Central memory CD4-positive, alpha-beta T cell (primary cell): ENCODE measurements at regions not wholly inside any gene's neighbourhood (a gene's known extent, or its start where the extent isn't known, plus 50 kb on each side); places are given as distances from the start of the nearest gene placed in this dataset.

Source experiments
- DNase-seq: peaks from one replicate; pipeline ENCODE4 v3.0.0; 2022

DNA sequence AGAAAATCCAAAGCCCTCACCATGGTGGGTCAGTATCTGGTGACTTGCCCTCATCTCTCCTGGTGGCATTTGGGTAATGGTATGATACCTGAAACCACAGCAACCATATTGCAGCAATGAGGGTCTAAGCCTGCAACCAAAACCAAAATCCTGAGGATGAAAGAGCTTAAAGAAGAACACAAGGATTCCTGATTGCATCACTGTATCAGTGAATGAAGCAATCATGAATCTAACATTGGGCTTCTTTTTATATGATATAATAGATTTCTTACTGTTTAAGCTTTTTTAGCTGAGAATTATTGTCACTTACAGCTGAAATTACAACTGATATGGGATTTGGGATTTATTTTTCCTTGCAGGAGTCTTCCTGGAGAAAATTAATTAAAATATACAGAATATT, 269.9 kb downstream of the MEF2C start:
- no peak for DNase-seq

- DNase-seq, result no peak
These were observed 272.4 kb downstream of the MEF2C start for GRCh38 chr5:88610586-88610985.

- DNase-seq, result no peak
These were observed 275.5 kb downstream of the MEF2C start for GRCh38 chr5:88607492-88607891.

- no peak for DNase-seq
These were observed 276.4 kb downstream of the MEF2C start for GRCh38 chr5:88606626-88607025.

DNA sequence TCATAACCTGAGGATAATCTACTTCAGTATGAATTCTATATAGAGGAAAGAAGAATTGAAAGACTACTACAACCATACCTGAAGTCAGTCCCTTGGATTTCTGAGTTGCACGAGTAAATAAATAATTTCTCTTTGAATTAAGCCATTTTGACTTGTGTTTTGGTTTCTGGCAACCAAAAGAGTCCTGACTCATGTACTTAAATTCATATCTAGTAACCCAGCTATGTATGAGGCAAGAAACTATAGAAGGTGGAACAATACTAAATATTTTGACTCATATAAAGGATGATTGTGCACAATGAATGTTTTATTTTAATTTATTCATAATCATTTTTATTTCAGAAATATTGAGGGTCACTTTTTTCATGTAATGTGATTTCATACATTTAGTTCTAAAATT, 276.8 kb downstream of the MEF2C start:
- no peak for DNase-seq

- no peak for DNase-seq
These were observed 280.4 kb downstream of the MEF2C start for GRCh38 chr5:88602584-88602983.

DNA sequence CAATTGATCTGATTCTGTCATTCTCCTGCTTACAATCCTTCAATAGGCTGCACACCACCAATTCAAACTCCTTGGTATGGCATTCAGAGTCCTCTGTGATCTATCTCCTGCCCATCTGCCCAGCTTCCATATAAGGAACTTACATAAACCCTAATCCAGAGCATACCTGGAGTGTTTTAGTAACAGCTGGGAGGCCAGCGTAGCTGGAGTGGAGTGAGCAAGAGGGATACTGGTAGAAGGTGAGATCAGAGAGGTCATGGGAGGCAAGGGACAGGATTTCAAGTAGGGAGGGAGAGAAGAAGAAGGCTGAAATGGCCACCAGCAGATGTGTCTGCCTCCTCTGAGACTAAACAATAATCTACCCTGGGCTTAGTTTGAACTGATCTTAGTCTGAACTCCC, 288.5 kb downstream of the MEF2C start:
- no peak for DNase-seq

- no peak for DNase-seq
These were observed 294.4 kb downstream of the MEF2C start for GRCh38 chr5:88588609-88589008.

- DNase-seq, result no peak
These were observed 299.5 kb downstream of the MEF2C start for GRCh38 chr5:88583471-88583870.

DNA sequence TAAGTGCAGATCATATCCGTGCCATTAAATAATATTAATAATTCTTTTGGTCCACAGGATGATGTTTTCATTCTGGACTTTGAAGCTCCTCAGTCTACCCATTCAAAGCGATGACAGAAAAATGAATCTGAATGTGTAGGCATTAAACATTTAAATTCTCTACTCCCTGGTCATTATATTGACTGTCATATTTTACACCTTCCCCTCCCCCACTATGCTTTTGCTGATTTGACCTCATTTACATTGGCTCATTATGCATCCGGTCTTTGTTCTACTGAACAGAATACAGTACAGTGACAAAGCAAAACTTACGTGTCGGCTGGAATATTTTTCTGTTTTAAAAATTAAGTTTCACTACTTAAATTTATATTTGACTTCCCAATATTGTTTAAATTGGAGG, 289.7 kb upstream of the TMEM161B start:
- DNase-seq, result no peak

DNA sequence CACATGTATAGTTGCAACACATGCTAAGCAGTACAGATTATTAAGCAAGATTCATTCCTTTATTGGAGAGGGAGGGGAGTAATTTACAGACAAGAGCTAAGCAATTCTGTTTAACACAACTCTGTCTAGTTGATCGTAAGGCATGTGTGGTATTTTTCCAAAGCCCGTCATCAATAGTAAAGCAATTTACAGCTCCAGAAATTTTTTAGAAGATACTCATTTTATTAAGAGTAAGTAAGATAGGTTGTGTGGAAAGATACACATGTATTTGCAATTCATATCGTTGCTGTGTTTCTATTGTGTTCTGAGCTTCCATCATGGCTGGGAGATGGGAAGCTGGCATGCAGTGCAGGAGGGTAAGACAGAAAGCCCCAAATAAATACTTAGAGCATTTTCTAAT, 289.2 kb upstream of the TMEM161B start:
- DNase-seq, result no peak

- DNase-seq, result no peak
These were observed 288.5 kb upstream of the TMEM161B start for GRCh38 chr5:88557131-88557530.

GRCh38 chr5:88556406-88556805, 287.8 kb upstream of the TMEM161B start:
- DNase-seq, result no peak

DNA sequence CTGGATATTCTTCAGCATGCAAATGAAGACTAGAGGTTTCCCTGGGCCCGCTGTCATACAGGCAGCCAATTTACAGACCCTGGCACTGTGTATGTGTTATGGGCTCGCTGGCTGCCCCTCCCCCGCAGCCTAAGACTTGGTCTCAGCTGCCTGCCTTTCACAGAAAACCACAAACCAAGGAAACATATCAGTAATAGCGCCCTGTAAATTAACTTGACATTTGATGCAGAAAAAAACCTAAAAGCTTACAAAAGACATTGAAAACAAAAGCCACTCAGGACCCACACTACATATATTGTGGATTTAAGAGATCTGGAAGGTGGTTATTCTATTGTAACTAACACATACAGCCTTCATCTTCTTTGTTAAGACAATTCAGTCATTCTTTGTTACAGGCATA, 287.0 kb upstream of the TMEM161B start:
- no peak for DNase-seq

- no peak for DNase-seq
These were observed 285.3 kb upstream of the TMEM161B start for GRCh38 chr5:88553986-88554385.

GRCh38 chr5:88553136-88553875, 284.7 kb upstream of the TMEM161B start:
- DNase-seq, result no peak

DNA sequence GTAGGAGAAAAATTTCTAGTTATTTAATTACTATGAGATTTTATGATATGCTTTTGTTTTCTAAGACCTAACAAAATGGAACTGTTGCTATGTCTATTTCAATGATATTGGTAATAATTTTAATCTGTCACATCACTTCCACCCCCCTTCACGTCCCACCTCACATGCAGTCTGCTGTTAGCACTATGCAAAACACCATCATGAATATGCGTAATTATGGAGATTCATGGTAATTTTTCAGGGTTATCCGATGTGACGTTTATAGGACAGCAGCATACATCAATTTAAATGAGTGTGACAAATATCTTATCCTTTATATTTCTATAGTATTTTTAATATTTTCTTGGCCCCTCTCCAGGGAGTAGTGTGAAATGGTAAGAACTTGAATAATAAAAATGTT, 283.8 kb upstream of the TMEM161B start:
- DNase-seq, result no peak

GRCh38 chr5:88551724-88552345, 283.2 kb upstream of the TMEM161B start:
- DNase-seq, result no peak

- no peak for DNase-seq
These were observed 282.1 kb upstream of the TMEM161B start for GRCh38 chr5:88550736-88551135.

DNA sequence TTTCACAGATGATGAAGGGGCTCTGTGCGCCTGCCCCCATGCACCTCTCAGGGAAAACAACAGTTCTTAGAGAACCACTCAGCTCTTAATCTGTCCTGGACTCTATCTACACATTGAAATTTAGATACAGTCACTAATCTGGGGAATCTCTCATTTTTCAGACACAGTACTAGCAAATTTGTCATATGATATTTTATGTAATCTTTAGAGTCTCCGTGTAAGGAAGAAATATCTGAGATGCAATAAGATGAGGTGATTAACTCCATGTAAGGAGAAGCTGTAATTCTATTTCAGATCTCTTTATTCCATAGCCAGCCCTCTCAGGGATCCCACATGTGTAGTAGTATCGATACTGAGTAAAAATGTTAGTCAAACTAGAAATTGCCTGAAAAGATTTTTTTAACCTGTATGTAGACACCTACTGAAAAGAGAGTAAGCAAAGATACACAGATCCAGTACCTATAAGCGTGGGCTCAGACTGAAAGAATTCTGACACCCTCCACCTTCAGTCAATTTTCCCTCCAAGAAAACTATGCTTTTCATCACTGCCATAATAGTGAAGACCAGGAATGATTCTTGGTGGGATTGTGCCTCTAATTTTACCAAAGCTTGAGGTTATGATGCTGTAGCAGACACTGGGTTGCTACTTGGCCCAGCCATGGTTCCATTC, 279.6 kb upstream of the TMEM161B start:
- no peak for DNase-seq

DNA sequence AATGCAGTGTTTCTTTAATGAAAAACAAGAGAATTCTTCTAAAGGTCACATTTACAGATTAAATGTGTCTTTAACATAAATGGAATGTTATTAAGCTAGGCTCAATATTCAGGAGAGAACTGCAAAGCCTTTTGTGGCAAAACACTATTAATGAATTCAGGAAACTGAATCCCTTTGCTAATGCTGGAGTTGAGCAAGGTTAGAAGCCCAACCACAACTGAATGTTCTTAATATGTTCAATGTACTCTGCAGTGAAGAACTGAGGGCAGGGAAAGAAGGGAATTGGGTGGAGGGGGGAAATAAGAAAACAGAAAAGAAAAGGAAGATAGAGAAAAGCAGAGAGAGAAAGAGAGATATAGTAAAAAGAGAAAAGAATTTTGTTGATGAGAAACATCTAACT, 276.7 kb upstream of the TMEM161B start:
- DNase-seq, result no peak

DNA sequence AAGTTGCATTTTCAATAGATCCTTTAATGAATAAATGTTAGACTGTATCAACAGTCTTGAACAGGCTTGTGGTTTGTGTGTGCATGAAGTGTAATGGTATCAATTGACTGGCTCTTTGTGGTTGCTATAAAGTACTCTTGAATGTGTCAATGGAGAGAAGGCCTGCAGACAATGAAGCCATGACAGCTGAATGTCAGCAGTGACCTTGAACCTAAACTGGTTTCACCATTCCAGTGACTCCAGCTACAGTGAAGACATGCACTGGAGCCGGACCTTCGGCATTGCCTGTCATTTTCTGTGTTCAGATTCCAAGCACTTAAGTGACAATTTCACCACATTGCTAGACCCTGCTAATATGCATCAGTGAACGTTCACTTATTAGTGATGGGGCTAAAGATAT, 276.0 kb upstream of the TMEM161B start:
- DNase-seq, result no peak

DNA sequence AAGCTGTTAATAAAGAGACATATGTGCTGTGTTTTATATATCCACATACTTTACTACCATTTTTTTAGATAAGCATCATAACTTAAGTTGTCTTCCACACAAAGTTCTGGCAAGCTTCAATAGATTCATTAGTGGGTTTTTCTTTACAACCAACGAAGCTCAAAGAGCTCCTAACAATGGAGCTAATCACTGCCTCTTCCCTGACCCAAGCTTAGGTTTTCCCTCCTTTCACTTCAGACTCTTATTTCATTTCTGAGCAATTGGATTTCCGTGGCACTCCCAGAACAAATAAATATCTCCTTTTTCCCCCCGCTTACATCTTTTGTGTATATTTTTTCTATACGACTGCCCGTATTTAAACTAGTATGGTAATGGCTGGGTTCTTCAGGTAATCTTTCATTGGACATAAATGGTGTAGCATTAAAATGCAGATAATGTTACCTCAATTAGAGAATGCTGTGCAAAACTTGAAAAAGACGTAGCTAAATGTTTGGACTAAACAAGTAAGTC, 275.5 kb upstream of the TMEM161B start:
- no peak for DNase-seq

GRCh38 chr5:88542786-88543185, 274.1 kb upstream of the TMEM161B start:
- no peak for DNase-seq
